Neural progenitor cell (in vitro differentiated cells): ENCODE measurements at regions not wholly inside any gene's neighbourhood (a gene's known extent, or its start where the extent isn't known, plus 50 kb on each side); places are given as distances from the start of the nearest gene placed in this dataset.

Source experiments
- EZH2phosphoT487 ChIP-seq: fragments of 200-600 bp; sonication (generic); IDR thresholded peaks from 2 replicates; pipeline ENCODE4 v1.6.1; 2017; ENCODE audit warnings: antibody characterized with exemption
- TF ChIP-seq, protein P1 (sequence below): fragments of 200-600 bp; sonication (generic); IDR thresholded peaks from 2 replicates; pipeline ENCODE4 v1.5.1; 2017; ENCODE audit warnings: antibody characterized with exemption, mild to moderate bottlenecking

DNA sequence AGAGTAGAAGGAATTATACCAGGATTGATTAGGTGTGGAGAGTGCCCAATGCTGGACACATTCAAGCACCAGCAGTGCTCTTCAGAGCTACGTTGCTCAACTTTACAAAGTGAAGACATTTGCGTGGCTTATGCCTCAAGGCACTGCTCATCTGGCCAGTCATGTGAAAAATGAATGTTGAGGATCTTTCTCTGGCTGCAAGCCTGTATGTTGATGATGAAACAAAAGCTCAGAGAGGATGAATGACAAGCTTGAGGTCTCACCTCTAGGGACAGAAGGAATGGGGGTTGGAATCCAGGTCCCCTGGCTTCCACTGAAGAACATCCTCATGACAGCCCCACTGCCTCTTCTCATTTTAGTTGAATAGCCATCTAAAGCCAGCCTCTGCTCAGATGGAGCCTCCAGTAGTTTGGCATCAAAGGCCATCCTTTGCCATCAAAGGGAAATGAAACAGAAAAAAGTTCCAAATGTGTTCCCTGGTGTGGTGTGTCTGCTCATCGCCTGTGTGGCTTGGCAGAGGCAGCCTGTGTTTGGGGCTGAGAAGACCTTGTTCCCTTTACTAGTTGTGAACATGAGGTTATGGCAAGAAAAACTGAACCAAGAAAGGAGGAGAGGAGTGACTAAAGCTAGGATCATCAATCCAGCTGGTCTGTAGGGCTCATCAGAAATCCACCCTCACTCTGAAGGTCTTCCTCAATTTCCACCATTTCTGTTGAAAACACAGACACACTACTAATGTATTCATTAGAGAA is 114.0 kb upstream of the KL start:
- TF ChIP-seq, protein P1, sequence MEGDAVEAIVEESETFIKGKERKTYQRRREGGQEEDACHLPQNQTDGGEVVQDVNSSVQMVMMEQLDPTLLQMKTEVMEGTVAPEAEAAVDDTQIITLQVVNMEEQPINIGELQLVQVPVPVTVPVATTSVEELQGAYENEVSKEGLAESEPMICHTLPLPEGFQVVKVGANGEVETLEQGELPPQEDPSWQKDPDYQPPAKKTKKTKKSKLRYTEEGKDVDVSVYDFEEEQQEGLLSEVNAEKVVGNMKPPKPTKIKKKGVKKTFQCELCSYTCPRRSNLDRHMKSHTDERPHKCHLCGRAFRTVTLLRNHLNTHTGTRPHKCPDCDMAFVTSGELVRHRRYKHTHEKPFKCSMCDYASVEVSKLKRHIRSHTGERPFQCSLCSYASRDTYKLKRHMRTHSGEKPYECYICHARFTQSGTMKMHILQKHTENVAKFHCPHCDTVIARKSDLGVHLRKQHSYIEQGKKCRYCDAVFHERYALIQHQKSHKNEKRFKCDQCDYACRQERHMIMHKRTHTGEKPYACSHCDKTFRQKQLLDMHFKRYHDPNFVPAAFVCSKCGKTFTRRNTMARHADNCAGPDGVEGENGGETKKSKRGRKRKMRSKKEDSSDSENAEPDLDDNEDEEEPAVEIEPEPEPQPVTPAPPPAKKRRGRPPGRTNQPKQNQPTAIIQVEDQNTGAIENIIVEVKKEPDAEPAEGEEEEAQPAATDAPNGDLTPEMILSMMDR = no peak
- TF ChIP-seq EZH2phosphoT487 = no peak
